ENCODE measurements at regions not wholly inside any gene's neighbourhood (a gene's known extent, or its start where the extent isn't known, plus 50 kb on each side); places are given as distances from the start of the nearest gene placed in this dataset.

DNA sequence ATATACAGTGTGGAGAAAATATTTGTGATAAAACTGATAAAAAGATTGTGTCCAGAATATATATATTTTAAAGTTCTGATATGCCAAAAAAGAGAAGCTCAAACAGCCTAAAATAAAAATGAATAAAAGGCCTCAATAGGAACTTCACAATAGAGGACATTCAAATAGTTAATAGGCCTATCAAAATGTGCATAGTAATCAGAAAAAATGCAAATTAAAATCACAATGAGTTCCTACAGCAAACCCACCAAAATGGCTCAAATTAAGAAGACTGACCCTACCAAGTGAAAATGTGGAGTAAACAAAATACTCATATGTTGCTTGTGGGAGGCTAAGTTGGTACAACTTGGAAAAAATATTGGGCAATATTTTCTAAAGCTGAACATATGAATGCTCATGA is 57.6 kb upstream of the COG2 start:
- Histone ChIP-seq H2BK20ac (ENCODE audit: low read depth, low read length) (no peak overlapping the region), H3K27ac (ENCODE audit: insufficient read depth, low read length) (no peak overlapping the region), H3K23ac (ENCODE audit: low read depth, low read length) (no peak overlapping the region), H3K9ac (ENCODE audit: low read depth, low read length) (no peak overlapping the region), H3K18ac (ENCODE audit: low read depth, low read length) (no peak overlapping the region), H4K20me1 (ENCODE audit: insufficient read depth, low read length) (no peaks in the 10 kb centered on the region), H3K14ac (replicated peaks; ENCODE audit: low read depth, low read length) (no peak overlapping the region), H2BK5ac (ENCODE audit: low read depth, low read length, poor library complexity, severe bottlenecking) (no peak overlapping the region), H2AK5ac (ENCODE audit: low read depth, low read length) (no peak overlapping the region), H4K5ac (ENCODE audit: low read depth, low read length) (no peak overlapping the region), H4K8ac (ENCODE audit: low read depth in 2 of 2, low read length in 2 of 2) (no peak overlapping the region), H3K4me2 (ENCODE audit: low read depth, low read length) (no peak overlapping the region), H3K4ac (ENCODE audit: low read depth, low read length) (no peak overlapping the region), H3K4me3 (ENCODE audit: insufficient read depth, low read depth, low read length) (no peak overlapping the region), H3K9me1 (ENCODE audit: insufficient read depth, low read length) (no peaks in the 10 kb centered on the region), H3K4me1 (ENCODE audit: control insufficient read depth, insufficient read depth, low read length) (no peaks in the 10 kb centered on the region), H2AK9ac (replicated peaks; ENCODE audit: low read depth, low read length, poor library complexity) (no peak overlapping the region), H4K91ac (ENCODE audit: insufficient read depth, low read depth, low read length) (no peak overlapping the region), H3K56ac (ENCODE audit: extremely low read depth, insufficient read depth, low read length) (no peak overlapping the region), H2BK15ac (ENCODE audit: low read depth, low read length) (no peak overlapping the region), H3K9me3 (ENCODE audit: control insufficient read depth, insufficient read depth, low read length) (no peaks in the 10 kb centered on the region), H2BK120ac (ENCODE audit: low read depth, low read length) (no peak overlapping the region), H3K36me3 (ENCODE audit: control insufficient read depth, insufficient read depth, low read length) (no peaks in the 10 kb centered on the region), H3K27me3 (ENCODE audit: control insufficient read depth, insufficient read depth, low read length) (no peaks in the 10 kb centered on the region), H3K79me1 (ENCODE audit: low read depth in 1 of 2, low read length in 2 of 2) (no peaks in the 10 kb centered on the region), H2AFZ (replicated peaks; ENCODE audit: low read length, poor library complexity) (no peak overlapping the region)
- ChIA-PET CTCF (no interaction called here), POLR2A (ENCODE audit: unreplicated experiment) (no interaction called here)
- intact Hi-C loops (cut with micrococcal nuclease) (no loop called here), in situ Hi-C loops (cut with MboI; ENCODE audit: low sequenced_read_pairs) (loop anchor here (25.0 kb wide), 1 partner anchor 547 kb away; no protein-coding TSS in a partner anchor), dilution Hi-C loops (cut with HindIII; ENCODE audit: low sequenced_read_pairs, unreplicated experiment) (no loop called here)
- no TSS peak for BruUV-seq (replicated peaks)
- DNase-seq (no peak), ATAC-seq (ENCODE audit: low read depth) (no peak)
- no peak for TF ChIP-seq CHD1 (IDR thresholded peaks at IDR 0.05; ENCODE audit: low read depth, low read length)
- TF ChIP-seq POLR2A (IDR thresholded peaks at IDR 0.05; ENCODE audit: low read depth, low read length) = no peak
- TF ChIP-seq, protein P1, sequence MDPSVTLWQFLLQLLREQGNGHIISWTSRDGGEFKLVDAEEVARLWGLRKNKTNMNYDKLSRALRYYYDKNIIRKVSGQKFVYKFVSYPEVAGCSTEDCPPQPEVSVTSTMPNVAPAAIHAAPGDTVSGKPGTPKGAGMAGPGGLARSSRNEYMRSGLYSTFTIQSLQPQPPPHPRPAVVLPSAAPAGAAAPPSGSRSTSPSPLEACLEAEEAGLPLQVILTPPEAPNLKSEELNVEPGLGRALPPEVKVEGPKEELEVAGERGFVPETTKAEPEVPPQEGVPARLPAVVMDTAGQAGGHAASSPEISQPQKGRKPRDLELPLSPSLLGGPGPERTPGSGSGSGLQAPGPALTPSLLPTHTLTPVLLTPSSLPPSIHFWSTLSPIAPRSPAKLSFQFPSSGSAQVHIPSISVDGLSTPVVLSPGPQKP (IDR thresholded peaks at IDR 0.05; ENCODE audit: borderline replicate concordance, low read depth, low read length) = no peak
- TF ChIP-seq BHLHE40 (IDR thresholded peaks at IDR 0.05; ENCODE audit: low read depth, low read length) = no peak
- no peak for TF ChIP-seq RAD21 (IDR thresholded peaks at IDR 0.05; ENCODE audit: low read length)
- TF ChIP-seq CTCF (conservative IDR thresholded peaks at IDR 0.05; ENCODE audit: low read depth, low read length) = no peak
- TF ChIP-seq RFX5 (IDR thresholded peaks at IDR 0.05; ENCODE audit: low read depth, low read length) = no peak
- 0 out of 2 replicates have a peak, but pooled peaks have one; percentile 31 for TF ChIP-seq MAFK (IDR thresholded peaks at IDR 0.05; ENCODE audit: low read depth, low read length)
- TF ChIP-seq CEBPB (IDR thresholded peaks at IDR 0.05; ENCODE audit: low read depth, low read length) = no peak
